ENCODE measurements at regions not wholly inside any gene's neighbourhood (a gene's known extent, or its start where the extent isn't known, plus 50 kb on each side); places are given as distances from the start of the nearest gene placed in this dataset.
"Not testable (repeated sequence)": the region's sequence is repeated elsewhere in the genome, so short reads cannot be mapped to it uniquely, and the experiment has no call there.

DNA sequence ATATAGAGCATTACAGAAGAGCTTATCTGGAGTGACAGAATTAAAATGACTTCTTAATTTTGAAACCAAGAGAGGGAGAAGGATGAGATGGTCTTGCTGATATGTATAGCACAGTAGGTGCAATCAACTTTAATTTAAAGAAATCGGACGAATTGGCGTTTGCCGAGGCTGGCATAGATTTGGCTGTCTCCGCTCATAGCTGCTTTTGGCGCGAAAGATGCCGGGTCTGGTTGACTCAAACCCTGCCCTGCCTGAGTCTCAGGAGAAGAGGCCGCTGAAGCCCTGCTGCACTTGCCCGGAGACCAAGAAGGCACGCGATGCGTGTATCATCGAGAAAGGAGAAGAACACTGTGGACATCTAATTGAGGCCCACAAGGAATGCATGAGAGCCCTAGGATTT, 62.3 kb upstream of the LRCH1 start:
- TF ChIP-seq EP300, POLR2A (IDR thresholded peaks at IDR 0.05): not testable (repeated sequence)
- TF ChIP-seq, protein P1, sequence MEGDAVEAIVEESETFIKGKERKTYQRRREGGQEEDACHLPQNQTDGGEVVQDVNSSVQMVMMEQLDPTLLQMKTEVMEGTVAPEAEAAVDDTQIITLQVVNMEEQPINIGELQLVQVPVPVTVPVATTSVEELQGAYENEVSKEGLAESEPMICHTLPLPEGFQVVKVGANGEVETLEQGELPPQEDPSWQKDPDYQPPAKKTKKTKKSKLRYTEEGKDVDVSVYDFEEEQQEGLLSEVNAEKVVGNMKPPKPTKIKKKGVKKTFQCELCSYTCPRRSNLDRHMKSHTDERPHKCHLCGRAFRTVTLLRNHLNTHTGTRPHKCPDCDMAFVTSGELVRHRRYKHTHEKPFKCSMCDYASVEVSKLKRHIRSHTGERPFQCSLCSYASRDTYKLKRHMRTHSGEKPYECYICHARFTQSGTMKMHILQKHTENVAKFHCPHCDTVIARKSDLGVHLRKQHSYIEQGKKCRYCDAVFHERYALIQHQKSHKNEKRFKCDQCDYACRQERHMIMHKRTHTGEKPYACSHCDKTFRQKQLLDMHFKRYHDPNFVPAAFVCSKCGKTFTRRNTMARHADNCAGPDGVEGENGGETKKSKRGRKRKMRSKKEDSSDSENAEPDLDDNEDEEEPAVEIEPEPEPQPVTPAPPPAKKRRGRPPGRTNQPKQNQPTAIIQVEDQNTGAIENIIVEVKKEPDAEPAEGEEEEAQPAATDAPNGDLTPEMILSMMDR (IDR thresholded peaks at IDR 0.05), result not testable (repeated sequence)

Measured in tibial nerve (tissue), 4 donors.